NT2/D1 (cell line): ENCODE measurements at regions not wholly inside any gene's neighbourhood (a gene's known extent, or its start where the extent isn't known, plus 50 kb on each side); places are given as distances from the start of the nearest gene placed in this dataset.

Source experiments
- SUZ12 ChIP-seq: IDR thresholded peaks from 2 replicates; pipeline ENCODE4 v1.6.1; 2011; ENCODE audit not compliant: insufficient read length, insufficient read depth; ENCODE audit errors: extremely low read depth
- YY1 ChIP-seq: IDR thresholded peaks from 2 replicates; pipeline ENCODE4 v1.6.1; 2011; ENCODE audit not compliant: insufficient read length, insufficient read depth

DNA sequence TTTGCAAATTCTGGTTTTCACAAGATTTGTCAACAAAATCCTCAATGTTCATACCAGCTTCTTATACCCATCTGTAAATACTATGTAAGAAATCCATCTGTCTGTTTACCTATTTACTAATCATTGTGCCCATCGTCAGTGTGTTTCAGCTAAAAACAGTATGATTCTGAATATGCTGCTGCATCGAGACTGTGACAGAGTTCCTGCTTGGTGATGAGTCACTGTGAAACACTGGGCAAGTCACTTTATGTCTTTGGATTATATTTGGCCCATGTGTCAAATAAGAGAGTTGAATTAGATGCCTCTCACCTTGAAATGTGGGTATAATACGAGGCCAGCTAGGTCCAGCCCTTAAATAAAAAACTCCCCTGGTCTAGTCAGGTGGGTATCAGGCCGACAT, 79.3 kb downstream of the CBLL2 start:
- TF ChIP-seq YY1 (no peak), SUZ12 (no peak)
